ENCODE measurements at regions not wholly inside any gene's neighbourhood (a gene's known extent, or its start where the extent isn't known, plus 50 kb on each side); places are given as distances from the start of the nearest gene placed in this dataset.

DNA sequence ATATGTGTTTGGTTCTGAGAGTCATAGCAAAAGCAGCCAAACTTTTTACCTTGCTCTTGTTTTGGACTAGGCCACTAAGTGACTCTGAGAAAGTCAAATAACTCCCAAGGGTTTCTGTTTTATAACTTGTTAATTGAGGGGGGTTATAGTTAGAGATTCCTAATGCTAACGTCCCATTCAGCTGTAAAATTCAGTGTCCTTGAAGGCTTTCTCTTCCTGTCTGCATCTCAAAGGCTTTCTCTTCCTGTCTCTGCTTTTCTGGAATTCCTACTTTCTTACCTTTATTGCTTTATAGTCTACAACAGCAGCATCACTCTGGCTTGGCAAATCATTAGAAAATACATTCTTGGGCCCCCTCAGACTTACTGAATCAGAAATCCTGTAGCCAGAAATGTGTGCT lies 479.5 kb upstream of the SEMA6A start:
- H3K4me3 ChIP-seq, result no peak overlapping the region
- ATAC-seq, result no peak
- no peaks in the 10 kb centered on the region for H3K4me1 ChIP-seq
- intact Hi-C loops (cut with DNase I), result no loop called here
- H3K27ac ChIP-seq, result no peak overlapping the region
- H3K27me3 ChIP-seq, result no peaks in the 10 kb centered on the region
- no peaks in the 10 kb centered on the region for H3K36me3 ChIP-seq
- no peaks in the 10 kb centered on the region for H3K9me3 ChIP-seq
- no peak for DNase-seq
- TF ChIP-seq, protein P1, sequence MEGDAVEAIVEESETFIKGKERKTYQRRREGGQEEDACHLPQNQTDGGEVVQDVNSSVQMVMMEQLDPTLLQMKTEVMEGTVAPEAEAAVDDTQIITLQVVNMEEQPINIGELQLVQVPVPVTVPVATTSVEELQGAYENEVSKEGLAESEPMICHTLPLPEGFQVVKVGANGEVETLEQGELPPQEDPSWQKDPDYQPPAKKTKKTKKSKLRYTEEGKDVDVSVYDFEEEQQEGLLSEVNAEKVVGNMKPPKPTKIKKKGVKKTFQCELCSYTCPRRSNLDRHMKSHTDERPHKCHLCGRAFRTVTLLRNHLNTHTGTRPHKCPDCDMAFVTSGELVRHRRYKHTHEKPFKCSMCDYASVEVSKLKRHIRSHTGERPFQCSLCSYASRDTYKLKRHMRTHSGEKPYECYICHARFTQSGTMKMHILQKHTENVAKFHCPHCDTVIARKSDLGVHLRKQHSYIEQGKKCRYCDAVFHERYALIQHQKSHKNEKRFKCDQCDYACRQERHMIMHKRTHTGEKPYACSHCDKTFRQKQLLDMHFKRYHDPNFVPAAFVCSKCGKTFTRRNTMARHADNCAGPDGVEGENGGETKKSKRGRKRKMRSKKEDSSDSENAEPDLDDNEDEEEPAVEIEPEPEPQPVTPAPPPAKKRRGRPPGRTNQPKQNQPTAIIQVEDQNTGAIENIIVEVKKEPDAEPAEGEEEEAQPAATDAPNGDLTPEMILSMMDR (IDR thresholded peaks at IDR 0.05), result no peak

DNA sequence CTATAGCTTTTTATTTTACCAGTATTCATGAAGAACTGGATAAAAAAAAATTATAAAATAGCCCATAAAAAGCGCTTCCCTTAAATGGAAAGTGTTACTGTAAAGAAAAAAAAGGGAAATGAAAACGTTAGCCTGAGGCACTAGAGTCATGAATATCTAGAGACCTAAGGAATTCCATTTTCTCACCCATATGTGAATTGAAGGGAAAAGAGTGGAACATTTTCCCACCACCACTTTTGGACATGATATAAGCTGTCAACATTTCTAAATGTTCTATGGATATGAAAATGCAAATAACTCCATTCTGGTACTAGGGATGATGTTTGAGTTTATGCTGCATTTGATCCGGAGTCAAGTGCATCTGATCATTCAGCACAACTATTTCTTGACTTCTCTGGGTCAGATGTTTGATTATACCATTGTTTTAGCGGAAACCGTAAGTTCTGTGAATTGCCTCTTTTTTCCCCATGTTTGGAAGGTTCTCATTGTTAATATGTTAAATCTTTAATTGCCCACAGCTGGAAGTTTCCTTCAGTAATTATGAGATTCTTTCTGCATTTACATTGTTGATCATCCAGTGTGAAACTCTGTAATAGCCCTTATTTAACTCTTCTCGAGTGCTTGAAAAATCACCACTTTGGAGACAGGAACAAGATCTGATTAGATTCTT lies 467.4 kb upstream of the SEMA6A start:
- H3K36me3 ChIP-seq, result no peaks in the 10 kb centered on the region
- no peaks in the 10 kb centered on the region for H3K9me3 ChIP-seq
- no peak overlapping the region for H3K27ac ChIP-seq
- DNase-seq, result no peak
- TF ChIP-seq, protein P1 (IDR thresholded peaks at IDR 0.05), result no peak
- ATAC-seq, result no peak
- H3K4me1 ChIP-seq, result no peaks in the 10 kb centered on the region
- no peak overlapping the region for H3K4me3 ChIP-seq
- H3K27me3 ChIP-seq, result no peaks in the 10 kb centered on the region
- intact Hi-C loops (cut with DNase I), result no loop called here

DNA sequence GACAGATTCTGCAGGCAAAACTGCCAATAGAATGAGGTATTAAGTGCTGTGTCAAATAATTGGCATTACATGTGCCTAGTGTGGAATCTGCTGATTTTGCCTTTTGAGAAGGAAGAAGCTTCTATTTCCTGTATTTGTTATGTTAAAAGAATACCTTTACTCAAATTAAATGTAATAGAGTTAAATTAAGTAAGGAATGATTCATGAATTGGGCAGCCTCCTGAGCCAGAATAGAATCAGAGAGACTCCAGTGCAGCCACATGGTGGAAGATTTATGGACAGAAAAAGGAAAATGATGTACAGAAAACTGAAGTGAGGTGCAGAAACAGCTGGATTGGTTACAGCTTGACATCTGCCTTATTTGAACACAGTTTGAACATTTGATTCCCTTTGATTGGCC lies 464.4 kb upstream of the SEMA6A start:
- Histone ChIP-seq H3K9me3 (no peaks in the 10 kb centered on the region), H3K27me3 (no peaks in the 10 kb centered on the region), H3K4me3 (no peak overlapping the region), H3K4me1 (no peaks in the 10 kb centered on the region), H3K36me3 (no peaks in the 10 kb centered on the region), H3K27ac (no peak overlapping the region)
- intact Hi-C loops (cut with DNase I), result no loop called here
- TF ChIP-seq, protein P1 (IDR thresholded peaks at IDR 0.05), result no peak
- DNase-seq (no peak), ATAC-seq (no peak)

DNA sequence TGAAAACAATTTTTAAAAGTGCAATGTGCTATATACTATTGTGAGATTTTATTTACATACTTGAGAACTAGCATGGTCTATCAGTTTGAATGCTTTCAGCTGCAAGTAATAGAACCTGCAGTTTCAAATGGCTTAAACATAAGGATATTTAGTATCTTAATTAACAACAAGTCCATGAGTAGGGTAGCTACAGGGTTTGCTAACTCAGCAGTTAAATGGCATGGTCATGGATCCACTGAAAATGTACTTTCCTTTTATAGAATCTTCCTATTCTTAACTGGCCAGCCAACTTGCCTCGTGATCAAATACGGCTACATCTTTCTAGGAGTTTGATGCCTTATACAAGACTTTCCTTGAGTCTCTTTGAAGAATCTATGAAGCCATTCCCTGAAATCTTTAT lies 452.8 kb upstream of the SEMA6A start:
- intact Hi-C loops (cut with DNase I), result no loop called here
- Histone ChIP-seq H3K36me3 (no peaks in the 10 kb centered on the region), H3K27ac (no peak overlapping the region), H3K4me3 (no peak overlapping the region), H3K27me3 (no peaks in the 10 kb centered on the region), H3K9me3 (no peaks in the 10 kb centered on the region), H3K4me1 (no peaks in the 10 kb centered on the region)
- DNase-seq (no peak), ATAC-seq (no peak)
- TF ChIP-seq, protein P1 (IDR thresholded peaks at IDR 0.05), result no peak

DNA sequence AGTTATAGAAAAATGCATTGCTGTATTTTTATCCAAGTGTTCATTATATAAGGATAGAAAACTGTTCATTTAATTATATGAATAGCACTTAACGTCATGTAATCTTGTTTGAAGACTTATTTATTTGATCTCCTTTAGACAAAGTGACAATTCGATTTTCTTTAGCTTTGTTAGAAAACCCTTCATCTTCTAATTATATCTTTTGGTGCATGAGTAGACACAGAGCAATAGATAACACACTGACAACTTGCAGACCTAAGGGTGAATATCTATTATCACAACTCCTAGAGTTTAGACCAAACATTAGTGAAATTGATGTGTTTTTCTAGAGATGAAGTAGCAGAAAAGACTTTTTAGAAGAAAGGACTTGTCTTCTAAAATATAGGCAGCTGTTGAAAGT lies 446.4 kb upstream of the SEMA6A start:
- Histone ChIP-seq H3K27ac (no peak overlapping the region), H3K9me3 (no peaks in the 10 kb centered on the region), H3K4me1 (no peaks in the 10 kb centered on the region), H3K36me3 (no peaks in the 10 kb centered on the region), H3K4me3 (no peak overlapping the region), H3K27me3 (no peaks in the 10 kb centered on the region)
- TF ChIP-seq, protein P1 (IDR thresholded peaks at IDR 0.05), result no peak
- DNase-seq (no peak), ATAC-seq (no peak)
- intact Hi-C loops (cut with DNase I), result no loop called here
